ENCODE measurements at regions not wholly inside any gene's neighbourhood (a gene's known extent, or its start where the extent isn't known, plus 50 kb on each side); places are given as distances from the start of the nearest gene placed in this dataset.
A peak's percentile ranks its signal among the peaks of the same experiment; 100 is the strongest.
"Not testable (repeated sequence)": the region's sequence is repeated elsewhere in the genome, so short reads cannot be mapped to it uniquely, and the experiment has no call there.

GRCh38 chr6:44004625-44005506 lies 122.4 kb downstream of the MRPL14 start:
- Histone ChIP-seq H3K27me3 (ENCODE audit: control insufficient read depth, insufficient read depth, low read length) (peaks cover 29% of the 10 kb centered on the region), H3K36me3 (ENCODE audit: control insufficient read depth, low read depth, low read length) (no peaks in the 10 kb centered on the region), H3K9me3 (ENCODE audit: control insufficient read depth, low read depth, low read length) (no peaks in the 10 kb centered on the region), H3K4me1 (ENCODE audit: control insufficient read depth, low read depth, low read length) (peaks cover 46% of the 10 kb centered on the region), H3K4me3 (ENCODE audit: low read length) (no peak overlapping the region), H3K27ac (ENCODE audit: low read length) (no peak overlapping the region), H3K9ac (ENCODE audit: low read length) (no peak overlapping the region)

GRCh38 chr6:44004136-44004535 lies 123.1 kb downstream of the MRPL14 start:
- Histone ChIP-seq H3K27me3 (ENCODE audit: control insufficient read depth, insufficient read depth, low read length) (peaks cover 29% of the 10 kb centered on the region), H3K27ac (ENCODE audit: low read length) (no peak overlapping the region), H3K4me1 (ENCODE audit: control insufficient read depth, low read depth, low read length) (peaks cover 50% of the 10 kb centered on the region), H3K9me3 (ENCODE audit: control insufficient read depth, low read depth, low read length) (no peaks in the 10 kb centered on the region), H3K36me3 (ENCODE audit: control insufficient read depth, low read depth, low read length) (no peaks in the 10 kb centered on the region), H3K9ac (ENCODE audit: low read length) (no peak overlapping the region), H3K4me3 (ENCODE audit: low read length) (no peak overlapping the region)

GRCh38 chr6:44003345-44004061 lies 123.7 kb downstream of the MRPL14 start:
- no peak overlapping the region for H3K27ac ChIP-seq (ENCODE audit: low read length)

GRCh38 chr6:44002593-44003344 lies 124.5 kb downstream of the MRPL14 start:
- H3K36me3 ChIP-seq (ENCODE audit: control insufficient read depth, low read depth, low read length) = no peaks in the 10 kb centered on the region
- peaks cover 50% of the 10 kb centered on the region for H3K4me1 ChIP-seq (ENCODE audit: control insufficient read depth, low read depth, low read length)
- H3K9me3 ChIP-seq (ENCODE audit: control insufficient read depth, low read depth, low read length) = no peaks in the 10 kb centered on the region
- H3K27me3 ChIP-seq (ENCODE audit: control insufficient read depth, insufficient read depth, low read length) = peaks cover 29% of the 10 kb centered on the region
- no peak overlapping the region for H3K27ac ChIP-seq (ENCODE audit: low read length)
- H3K9ac ChIP-seq (ENCODE audit: low read length) = peak overlapping the region; percentile 24
- peak overlapping the region; percentile 53 for H3K4me3 ChIP-seq (ENCODE audit: low read length)

More at GRCh38 chr6:44003345-44004061, 123.7 kb downstream of the MRPL14 start:
- Histone ChIP-seq H3K36me3 (ENCODE audit: control insufficient read depth, low read depth, low read length) (no peaks in the 10 kb centered on the region), H3K9me3 (ENCODE audit: control insufficient read depth, low read depth, low read length) (no peaks in the 10 kb centered on the region), H3K4me1 (ENCODE audit: control insufficient read depth, low read depth, low read length) (peaks cover 50% of the 10 kb centered on the region), H3K9ac (ENCODE audit: low read length) (peak overlapping the region; percentile 24), H3K4me3 (ENCODE audit: low read length) (peak overlapping the region; percentile 53), H3K27me3 (ENCODE audit: control insufficient read depth, insufficient read depth, low read length) (peaks cover 29% of the 10 kb centered on the region)

GRCh38 chr6:44002067-44002592 lies 125.1 kb downstream of the MRPL14 start:
- Histone ChIP-seq H3K4me3 (ENCODE audit: low read length) (peak overlapping the region; percentile 53), H3K36me3 (ENCODE audit: control insufficient read depth, low read depth, low read length) (no peaks in the 10 kb centered on the region), H3K4me1 (ENCODE audit: control insufficient read depth, low read depth, low read length) (peaks cover 50% of the 10 kb centered on the region), H3K9me3 (ENCODE audit: control insufficient read depth, low read depth, low read length) (no peaks in the 10 kb centered on the region), H3K9ac (ENCODE audit: low read length) (peak overlapping the region; percentile 31), H3K27me3 (ENCODE audit: control insufficient read depth, insufficient read depth, low read length) (peaks cover 29% of the 10 kb centered on the region), H3K27ac (ENCODE audit: low read length) (no peak overlapping the region)

- peaks cover 50% of the 10 kb centered on the region for H3K4me1 ChIP-seq (ENCODE audit: control insufficient read depth, low read depth, low read length)
- no peaks in the 10 kb centered on the region for H3K9me3 ChIP-seq (ENCODE audit: control insufficient read depth, low read depth, low read length)
- peaks cover 29% of the 10 kb centered on the region for H3K27me3 ChIP-seq (ENCODE audit: control insufficient read depth, insufficient read depth, low read length)
- H3K27ac ChIP-seq (ENCODE audit: low read length) = no peak overlapping the region
- H3K4me3 ChIP-seq (ENCODE audit: low read length) = peak overlapping the region; percentile 53
- no peaks in the 10 kb centered on the region for H3K36me3 ChIP-seq (ENCODE audit: control insufficient read depth, low read depth, low read length)
- peak overlapping the region; percentile 31 for H3K9ac ChIP-seq (ENCODE audit: low read length)
Observed at GRCh38 chr6:44001318-44002066, 125.8 kb downstream of the MRPL14 start.

- H3K4me3 ChIP-seq (ENCODE audit: low read length) = no peak overlapping the region
- peaks cover 43% of the 10 kb centered on the region for H3K4me1 ChIP-seq (ENCODE audit: control insufficient read depth, low read depth, low read length)
- H3K27ac ChIP-seq (ENCODE audit: low read length) = no peak overlapping the region
- peaks cover 29% of the 10 kb centered on the region for H3K27me3 ChIP-seq (ENCODE audit: control insufficient read depth, insufficient read depth, low read length)
- no peaks in the 10 kb centered on the region for H3K9me3 ChIP-seq (ENCODE audit: control insufficient read depth, low read depth, low read length)
- H3K36me3 ChIP-seq (ENCODE audit: control insufficient read depth, low read depth, low read length) = no peaks in the 10 kb centered on the region
- no peak overlapping the region for H3K9ac ChIP-seq (ENCODE audit: low read length)
Observed at GRCh38 chr6:44000164-44000842, 126.9 kb downstream of the MRPL14 start.

- Histone ChIP-seq H3K4me1 (ENCODE audit: control insufficient read depth, low read depth, low read length) (peaks cover 37% of the 10 kb centered on the region), H3K9ac (ENCODE audit: low read length) (no peak overlapping the region), H3K27ac (ENCODE audit: low read length) (no peak overlapping the region), H3K27me3 (ENCODE audit: control insufficient read depth, insufficient read depth, low read length) (peaks cover 24% of the 10 kb centered on the region), H3K36me3 (ENCODE audit: control insufficient read depth, low read depth, low read length) (no peaks in the 10 kb centered on the region), H3K9me3 (ENCODE audit: control insufficient read depth, low read depth, low read length) (no peaks in the 10 kb centered on the region), H3K4me3 (ENCODE audit: low read length) (no peak overlapping the region)
Observed at GRCh38 chr6:43999628-44000027, 127.6 kb downstream of the MRPL14 start.

GRCh38 chr6:43998592-43999243 lies 128.5 kb downstream of the MRPL14 start:
- not testable (repeated sequence) for H3K36me3 ChIP-seq (ENCODE audit: control insufficient read depth, low read depth, low read length); H3K9ac ChIP-seq (ENCODE audit: low read length); H3K27ac ChIP-seq (ENCODE audit: low read length); H3K9me3 ChIP-seq (ENCODE audit: control insufficient read depth, low read depth, low read length); H3K4me3 ChIP-seq (ENCODE audit: low read length)
- Histone ChIP-seq H3K27me3 (ENCODE audit: control insufficient read depth, insufficient read depth, low read length) (peaks cover 15% of the 10 kb centered on the region), H3K4me1 (ENCODE audit: control insufficient read depth, low read depth, low read length) (peaks cover 29% of the 10 kb centered on the region)

- H3K36me3 ChIP-seq (ENCODE audit: control insufficient read depth, low read depth, low read length); H3K27ac ChIP-seq (ENCODE audit: low read length): not testable (repeated sequence)
Observed at GRCh38 chr6:43997990-43998585, 129.2 kb downstream of the MRPL14 start.

More at GRCh38 chr6:43997990-43998585, 129.2 kb downstream of the MRPL14 start:
- not testable (repeated sequence) for H3K9me3 ChIP-seq (ENCODE audit: control insufficient read depth, low read depth, low read length); H3K9ac ChIP-seq (ENCODE audit: low read length); H3K4me3 ChIP-seq (ENCODE audit: low read length); H3K27me3 ChIP-seq (ENCODE audit: control insufficient read depth, insufficient read depth, low read length)
- H3K4me1 ChIP-seq (ENCODE audit: control insufficient read depth, low read depth, low read length) = peaks cover 23% of the 10 kb centered on the region
